SU-DHL-6 (cell line): ENCODE measurements at regions not wholly inside any gene's neighbourhood (a gene's known extent, or its start where the extent isn't known, plus 50 kb on each side); places are given as distances from the start of the nearest gene placed in this dataset.

ENCODE experiments used
- EZH2phosphoT487 ChIP-seq: fragments of 200-600 bp; sonication (generic), shearing (Covaris generic); conservative IDR thresholded peaks from 2 replicates; pipeline ENCODE4 v1.6.1; 2018; ENCODE audit warnings: mild to moderate bottlenecking, antibody characterized with exemption, low read length, moderate library complexity, mixed read lengths
- TF ChIP-seq, protein P1 (sequence below): fragments of 200-600 bp; sonication (generic); IDR thresholded peaks from one replicate; pipeline ENCODE4 v1.5.1; 2017; ENCODE audit warnings: antibody characterized with exemption, mild to moderate bottlenecking, low read length, moderate library complexity; ENCODE audit not compliant: insufficient read depth, poor library complexity, severe bottlenecking

DNA sequence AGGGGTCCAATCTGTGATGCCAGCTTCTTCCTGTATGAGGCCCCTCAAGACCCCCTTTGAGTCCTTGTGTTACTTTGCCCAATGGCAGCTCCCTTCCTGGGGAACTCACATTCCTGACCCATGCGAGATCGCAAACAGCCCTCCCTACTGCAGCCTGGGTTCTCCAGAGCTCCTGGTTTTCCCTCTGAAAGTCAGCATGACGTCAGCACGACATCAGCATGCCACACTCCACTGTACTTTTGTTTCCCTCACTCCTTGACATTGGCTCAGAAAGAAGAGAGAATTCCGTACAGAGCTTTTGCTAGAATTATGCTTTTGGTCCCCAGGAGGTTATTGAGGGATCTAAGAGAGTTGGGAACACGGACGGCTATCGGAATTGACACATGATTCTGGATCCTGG lies 168.1 kb upstream of the PIRT start:
- TF ChIP-seq, protein P1, sequence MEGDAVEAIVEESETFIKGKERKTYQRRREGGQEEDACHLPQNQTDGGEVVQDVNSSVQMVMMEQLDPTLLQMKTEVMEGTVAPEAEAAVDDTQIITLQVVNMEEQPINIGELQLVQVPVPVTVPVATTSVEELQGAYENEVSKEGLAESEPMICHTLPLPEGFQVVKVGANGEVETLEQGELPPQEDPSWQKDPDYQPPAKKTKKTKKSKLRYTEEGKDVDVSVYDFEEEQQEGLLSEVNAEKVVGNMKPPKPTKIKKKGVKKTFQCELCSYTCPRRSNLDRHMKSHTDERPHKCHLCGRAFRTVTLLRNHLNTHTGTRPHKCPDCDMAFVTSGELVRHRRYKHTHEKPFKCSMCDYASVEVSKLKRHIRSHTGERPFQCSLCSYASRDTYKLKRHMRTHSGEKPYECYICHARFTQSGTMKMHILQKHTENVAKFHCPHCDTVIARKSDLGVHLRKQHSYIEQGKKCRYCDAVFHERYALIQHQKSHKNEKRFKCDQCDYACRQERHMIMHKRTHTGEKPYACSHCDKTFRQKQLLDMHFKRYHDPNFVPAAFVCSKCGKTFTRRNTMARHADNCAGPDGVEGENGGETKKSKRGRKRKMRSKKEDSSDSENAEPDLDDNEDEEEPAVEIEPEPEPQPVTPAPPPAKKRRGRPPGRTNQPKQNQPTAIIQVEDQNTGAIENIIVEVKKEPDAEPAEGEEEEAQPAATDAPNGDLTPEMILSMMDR: no peak
- no peak for TF ChIP-seq EZH2phosphoT487
